ENCODE measurements at regions not wholly inside any gene's neighbourhood (a gene's known extent, or its start where the extent isn't known, plus 50 kb on each side); places are given as distances from the start of the nearest gene placed in this dataset.
A peak's percentile ranks its signal among the peaks of the same experiment; 100 is the strongest.

DNA sequence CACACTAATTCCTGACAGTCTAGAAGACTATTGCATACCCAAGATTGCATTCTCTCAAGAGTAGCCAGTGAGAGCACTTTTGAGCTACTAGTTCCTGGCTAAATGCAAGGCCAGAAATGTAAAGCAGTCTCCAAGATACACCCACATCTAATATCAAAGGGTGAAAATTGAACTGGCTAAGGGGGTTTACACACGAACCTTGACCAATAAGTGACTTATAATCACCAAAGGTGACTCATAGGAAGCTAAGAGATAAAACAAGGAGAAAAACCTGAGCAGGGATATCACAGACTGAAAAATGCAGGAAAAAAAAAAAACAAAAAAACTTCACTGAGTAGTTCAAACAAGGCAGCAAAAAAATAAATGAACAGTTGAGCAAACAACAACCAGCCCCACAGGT, 172.2 kb upstream of the RRP15 start:
- Histone ChIP-seq H3K4me3 (ENCODE audit: low read depth in 1 of 3, low read length in 3 of 3) (no peak overlapping the region), H3K4me1 (ENCODE audit: control insufficient read depth in 3 of 3, insufficient read depth in 2 of 3, low read depth in 1 of 3, low read length in 2 of 3) (peaks cover 0 to 14% (median 0%) of the 10 kb centered on the region in 3 donors), H3K36me3 (ENCODE audit: control insufficient read depth in 3 of 3, insufficient read depth in 2 of 3, low read depth in 1 of 3, low read length in 3 of 3) (no peaks in the 10 kb centered on the region), H3K27ac (ENCODE audit: low read depth in 1 of 3, low read length in 2 of 3) (no peak overlapping the region), H3K27me3 (ENCODE audit: control insufficient read depth in 3 of 3, insufficient read depth in 3 of 3, low read length in 3 of 3) (no peaks in the 10 kb centered on the region), H3K9me3 (ENCODE audit: control insufficient read depth in 2 of 2, insufficient read depth in 1 of 2, low read depth in 1 of 2, low read length in 1 of 2) (no peaks in the 10 kb centered on the region)
- 6 to 35% (median 15%) methylated on average over 1 of the region's 1 CpG for WGBS, 3 donors
- FAIRE-seq, result no peak
- peak; percentile 71 to 73 for DNase-seq

DNA sequence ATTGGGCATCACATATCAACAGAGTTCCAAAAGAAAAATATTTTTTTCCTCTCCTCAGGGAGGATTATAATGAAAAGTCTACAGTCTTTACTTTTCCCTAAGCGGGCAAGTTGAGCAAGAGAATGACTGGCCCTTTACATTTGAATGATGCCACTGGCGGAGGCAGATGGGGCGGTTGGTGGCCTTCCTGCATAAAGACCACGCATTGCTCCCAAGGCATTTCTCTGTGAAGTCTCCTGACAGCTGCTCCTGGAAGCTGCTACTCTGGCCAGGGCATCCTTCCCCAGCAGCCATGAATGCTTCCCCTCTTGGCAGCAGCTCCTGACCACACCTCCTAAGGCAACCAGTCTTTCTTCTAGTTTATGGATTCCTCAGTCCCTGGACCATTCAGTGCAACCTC, 161.1 kb upstream of the RRP15 start:
- H3K27ac ChIP-seq (ENCODE audit: low read depth in 1 of 3, low read length in 2 of 3), result no peak overlapping the region
- DNase-seq, result no peak
- no peaks in the 10 kb centered on the region for H3K9me3 ChIP-seq (ENCODE audit: control insufficient read depth in 2 of 2, insufficient read depth in 1 of 2, low read depth in 1 of 2, low read length in 1 of 2)
- 55 to 75% (median 72%) methylated on average over 4 of the region's 4 CpGs for WGBS, 3 donors
- no peaks in the 10 kb centered on the region for H3K36me3 ChIP-seq (ENCODE audit: control insufficient read depth in 3 of 3, insufficient read depth in 2 of 3, low read depth in 1 of 3, low read length in 3 of 3)
- H3K27me3 ChIP-seq (ENCODE audit: control insufficient read depth in 3 of 3, insufficient read depth in 3 of 3, low read length in 3 of 3), result no peaks in the 10 kb centered on the region
- H3K4me3 ChIP-seq (ENCODE audit: low read depth in 1 of 3, low read length in 3 of 3), result no peak overlapping the region
- FAIRE-seq, result no peak
- H3K4me1 ChIP-seq (ENCODE audit: control insufficient read depth in 3 of 3, insufficient read depth in 2 of 3, low read depth in 1 of 3, low read length in 2 of 3), result no peaks in the 10 kb centered on the region

DNA sequence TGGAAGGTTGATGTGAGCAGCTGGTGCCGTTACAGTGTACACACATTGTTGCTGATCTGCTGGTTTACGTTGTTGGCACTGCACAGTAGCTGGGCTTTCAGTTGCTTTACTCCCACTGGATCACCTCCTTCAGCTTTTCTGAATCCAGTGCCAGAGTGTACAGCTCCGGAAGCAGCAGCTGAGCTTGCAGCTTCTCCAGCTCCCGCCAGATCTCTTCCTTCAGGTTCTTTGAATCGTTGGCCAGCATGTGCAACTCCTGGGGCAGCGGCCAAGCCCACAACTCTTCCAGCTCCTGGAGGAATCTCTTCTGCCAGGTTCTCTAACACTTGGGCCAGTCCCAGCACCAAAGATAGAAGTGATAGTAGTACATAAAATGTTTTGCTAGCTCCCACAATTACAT, 149.7 kb upstream of the RRP15 start:
- no peak overlapping the region for H3K4me3 ChIP-seq (ENCODE audit: low read depth in 1 of 3, low read length in 3 of 3)
- H3K27me3 ChIP-seq (ENCODE audit: control insufficient read depth in 3 of 3, insufficient read depth in 3 of 3, low read length in 3 of 3), result no peaks in the 10 kb centered on the region
- H3K36me3 ChIP-seq (ENCODE audit: control insufficient read depth in 3 of 3, insufficient read depth in 2 of 3, low read depth in 1 of 3, low read length in 3 of 3), result no peaks in the 10 kb centered on the region
- H3K9me3 ChIP-seq (ENCODE audit: control insufficient read depth in 2 of 2, insufficient read depth in 1 of 2, low read depth in 1 of 2, low read length in 1 of 2), result no peaks in the 10 kb centered on the region
- FAIRE-seq (no peak), DNase-seq (no peak)
- H3K4me1 ChIP-seq (ENCODE audit: control insufficient read depth in 3 of 3, insufficient read depth in 2 of 3, low read depth in 1 of 3, low read length in 2 of 3), result no peaks in the 10 kb centered on the region
- WGBS, 3 donors, result 86 to 94% (median 92%) methylated on average over 6 of the region's 6 CpGs
- H3K27ac ChIP-seq (ENCODE audit: low read depth in 1 of 3, low read length in 2 of 3), result no peak overlapping the region

DNA sequence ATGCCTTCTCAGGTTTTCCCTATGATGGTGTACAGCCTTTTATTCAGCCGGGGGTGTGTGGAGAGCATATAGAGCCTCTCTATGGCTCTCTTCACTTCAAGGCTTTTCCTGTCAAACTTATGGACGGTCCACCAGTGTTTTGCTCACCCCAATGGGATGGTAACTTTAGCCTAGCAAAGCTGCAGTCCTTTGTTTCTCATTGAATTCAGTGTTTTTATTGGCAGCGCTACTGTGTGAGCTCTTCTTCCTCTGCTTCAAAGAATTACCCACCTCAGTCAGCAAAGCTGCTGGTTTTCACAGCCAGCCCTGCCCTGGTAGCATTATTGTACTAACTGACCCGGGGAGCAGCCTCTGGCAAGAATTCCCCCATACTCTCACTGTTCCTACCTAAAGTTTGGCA, 145.3 kb upstream of the RRP15 start:
- H3K27me3 ChIP-seq (ENCODE audit: control insufficient read depth in 3 of 3, insufficient read depth in 3 of 3, low read length in 3 of 3), result no peaks in the 10 kb centered on the region
- FAIRE-seq, result no peak
- no peak for DNase-seq
- no peak overlapping the region for H3K4me3 ChIP-seq (ENCODE audit: low read depth in 1 of 3, low read length in 3 of 3)
- no peaks in the 10 kb centered on the region for H3K9me3 ChIP-seq (ENCODE audit: control insufficient read depth in 2 of 2, insufficient read depth in 1 of 2, low read depth in 1 of 2, low read length in 1 of 2)
- no peaks in the 10 kb centered on the region for H3K36me3 ChIP-seq (ENCODE audit: control insufficient read depth in 3 of 3, insufficient read depth in 2 of 3, low read depth in 1 of 3, low read length in 3 of 3)
- WGBS, 3 donors, result 71 to 77% (median 74%) methylated on average over 4 of the region's 4 CpGs
- H3K4me1 ChIP-seq (ENCODE audit: control insufficient read depth in 3 of 3, insufficient read depth in 2 of 3, low read depth in 1 of 3, low read length in 2 of 3), result no peaks in the 10 kb centered on the region
- no peak overlapping the region for H3K27ac ChIP-seq (ENCODE audit: low read depth in 1 of 3, low read length in 2 of 3)

DNA sequence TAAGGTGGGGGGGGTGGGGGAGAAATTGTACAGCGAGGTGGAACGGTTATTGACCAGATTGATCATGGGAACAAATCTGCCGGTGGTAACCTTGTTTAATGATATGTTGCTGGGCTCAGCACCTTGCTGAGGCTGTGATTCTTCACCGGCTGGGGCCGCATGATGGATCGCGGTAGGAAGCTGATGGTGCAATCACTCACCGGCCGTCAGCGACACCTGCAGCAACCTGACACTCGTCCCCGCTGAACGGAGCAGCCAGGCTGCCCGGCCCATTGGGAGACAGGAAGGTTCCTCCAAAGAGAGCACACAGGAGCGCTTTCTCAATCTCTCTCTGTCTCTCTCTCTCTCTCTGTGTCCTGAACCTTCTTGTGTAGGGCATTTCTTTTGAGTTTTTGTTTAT, 128.5 kb upstream of the RRP15 start:
- H3K27ac ChIP-seq (ENCODE audit: low read depth in 1 of 3, low read length in 2 of 3), result no peak overlapping the region
- H3K9me3 ChIP-seq (ENCODE audit: control insufficient read depth in 2 of 2, insufficient read depth in 1 of 2, low read depth in 1 of 2, low read length in 1 of 2), result no peaks in the 10 kb centered on the region
- H3K4me3 ChIP-seq (ENCODE audit: low read depth in 1 of 3, low read length in 3 of 3), result no peak overlapping the region
- WGBS, 3 donors, result 3 to 18% (median 8%) methylated on average over 15 of the region's 15 CpGs
- DNase-seq (peak; percentile 25 to 55), FAIRE-seq (no peak)
- H3K4me1 ChIP-seq (ENCODE audit: control insufficient read depth in 3 of 3, insufficient read depth in 2 of 3, low read depth in 1 of 3, low read length in 2 of 3), result no peaks in the 10 kb centered on the region
- peaks cover 0 to 12% (median 5%) of the 10 kb centered on the region in 3 donors for H3K27me3 ChIP-seq (ENCODE audit: control insufficient read depth in 3 of 3, insufficient read depth in 3 of 3, low read length in 3 of 3)
- no peaks in the 10 kb centered on the region for H3K36me3 ChIP-seq (ENCODE audit: control insufficient read depth in 3 of 3, insufficient read depth in 2 of 3, low read depth in 1 of 3, low read length in 3 of 3)

DNA sequence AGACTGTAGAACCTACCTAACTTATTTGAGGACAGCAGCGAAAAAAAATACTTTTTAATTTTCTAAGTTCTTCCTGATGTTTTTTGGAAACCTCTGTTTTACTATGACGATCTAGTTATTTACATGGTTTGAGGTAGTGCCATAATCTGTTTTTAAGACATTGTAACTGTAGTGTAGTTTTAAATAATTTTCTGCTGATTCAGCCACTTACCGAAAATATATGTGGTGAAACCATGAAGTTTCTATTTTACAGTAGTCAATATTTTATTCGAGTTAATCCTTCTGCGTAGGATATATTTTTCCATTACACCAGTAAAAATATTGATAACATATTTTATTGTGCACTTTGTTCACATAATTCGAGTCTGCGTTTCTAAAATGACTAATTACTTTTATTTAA, 121.7 kb upstream of the RRP15 start:
- Histone ChIP-seq H3K9me3 (ENCODE audit: control insufficient read depth in 2 of 2, insufficient read depth in 1 of 2, low read depth in 1 of 2, low read length in 1 of 2) (no peaks in the 10 kb centered on the region), H3K27ac (ENCODE audit: low read depth in 1 of 3, low read length in 2 of 3) (no peak overlapping the region), H3K4me3 (ENCODE audit: low read depth in 1 of 3, low read length in 3 of 3) (no peak overlapping the region), H3K4me1 (ENCODE audit: control insufficient read depth in 3 of 3, insufficient read depth in 2 of 3, low read depth in 1 of 3, low read length in 2 of 3) (peaks cover 0 to 6% (median 5%) of the 10 kb centered on the region in 3 donors), H3K36me3 (ENCODE audit: control insufficient read depth in 3 of 3, insufficient read depth in 2 of 3, low read depth in 1 of 3, low read length in 3 of 3) (no peaks in the 10 kb centered on the region), H3K27me3 (ENCODE audit: control insufficient read depth in 3 of 3, insufficient read depth in 3 of 3, low read length in 3 of 3) (peaks cover 4 to 43% (median 17%) of the 10 kb centered on the region in 3 donors)
- no peak for DNase-seq
- WGBS, 3 donors, result 37 to 46% (median 42%) methylated on average over 7 of the region's 7 CpGs
- no peak for FAIRE-seq

DNA sequence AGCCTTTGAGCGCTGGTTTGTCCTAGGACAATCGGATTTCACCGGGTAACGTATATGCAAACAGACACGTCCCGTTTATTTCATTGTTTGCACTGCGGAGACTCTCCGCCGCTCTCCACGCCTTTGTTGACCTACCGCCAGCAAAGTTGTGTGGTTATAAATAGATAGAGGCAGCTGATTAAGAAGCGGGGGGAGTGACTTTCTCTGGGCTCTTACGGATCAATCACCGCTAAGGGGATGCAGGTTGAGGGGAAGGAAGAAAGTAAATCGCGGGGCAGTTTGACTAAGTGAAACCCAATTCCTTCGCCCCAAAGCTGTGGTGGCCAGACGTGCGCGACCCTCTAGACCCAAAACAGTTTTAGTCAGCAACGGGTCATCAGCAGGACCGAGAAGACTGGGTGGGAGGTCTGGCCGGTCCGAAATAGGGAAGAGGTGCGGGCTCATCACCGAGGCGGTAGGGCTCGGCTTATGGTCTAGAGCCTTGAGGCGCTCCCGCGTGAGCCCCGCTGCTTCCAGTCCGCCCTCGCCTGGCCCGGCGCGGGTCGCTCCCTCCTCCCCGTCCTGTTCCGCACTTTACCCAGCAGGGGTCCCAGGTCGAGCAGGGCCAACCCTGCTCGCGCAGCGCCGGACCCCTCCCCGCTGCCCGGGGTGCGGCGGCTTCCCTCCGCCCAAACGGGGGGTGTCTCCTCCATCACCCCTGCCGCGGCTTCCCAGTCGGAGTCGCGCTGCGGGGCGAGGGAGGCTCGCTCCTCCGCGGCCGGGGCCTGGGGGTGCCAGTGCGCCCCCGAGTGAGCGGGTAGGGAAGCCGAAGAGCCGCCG, 120.8 kb upstream of the RRP15 start:
- Histone ChIP-seq H3K27me3 (ENCODE audit: control insufficient read depth in 3 of 3, insufficient read depth in 3 of 3, low read length in 3 of 3) (peaks cover 4 to 41% (median 17%) of the 10 kb centered on the region in 3 donors), H3K4me3 (ENCODE audit: low read depth in 1 of 3, low read length in 3 of 3) (peak overlapping the region in 2 of 3 donors; percentile 31 to 66), H3K9me3 (ENCODE audit: control insufficient read depth in 2 of 2, insufficient read depth in 1 of 2, low read depth in 1 of 2, low read length in 1 of 2) (no peaks in the 10 kb centered on the region), H3K36me3 (ENCODE audit: control insufficient read depth in 3 of 3, insufficient read depth in 2 of 3, low read depth in 1 of 3, low read length in 3 of 3) (no peaks in the 10 kb centered on the region), H3K27ac (ENCODE audit: low read depth in 1 of 3, low read length in 2 of 3) (no peak overlapping the region), H3K4me1 (ENCODE audit: control insufficient read depth in 3 of 3, insufficient read depth in 2 of 3, low read depth in 1 of 3, low read length in 2 of 3) (peaks cover 0 to 6% (median 5%) of the 10 kb centered on the region in 3 donors)
- DNase-seq (peak; percentile 55 to 70), FAIRE-seq (no peak)
- WGBS, 3 donors, result 1% methylated on average over 62 to 68 of the region's 68 CpGs

DNA sequence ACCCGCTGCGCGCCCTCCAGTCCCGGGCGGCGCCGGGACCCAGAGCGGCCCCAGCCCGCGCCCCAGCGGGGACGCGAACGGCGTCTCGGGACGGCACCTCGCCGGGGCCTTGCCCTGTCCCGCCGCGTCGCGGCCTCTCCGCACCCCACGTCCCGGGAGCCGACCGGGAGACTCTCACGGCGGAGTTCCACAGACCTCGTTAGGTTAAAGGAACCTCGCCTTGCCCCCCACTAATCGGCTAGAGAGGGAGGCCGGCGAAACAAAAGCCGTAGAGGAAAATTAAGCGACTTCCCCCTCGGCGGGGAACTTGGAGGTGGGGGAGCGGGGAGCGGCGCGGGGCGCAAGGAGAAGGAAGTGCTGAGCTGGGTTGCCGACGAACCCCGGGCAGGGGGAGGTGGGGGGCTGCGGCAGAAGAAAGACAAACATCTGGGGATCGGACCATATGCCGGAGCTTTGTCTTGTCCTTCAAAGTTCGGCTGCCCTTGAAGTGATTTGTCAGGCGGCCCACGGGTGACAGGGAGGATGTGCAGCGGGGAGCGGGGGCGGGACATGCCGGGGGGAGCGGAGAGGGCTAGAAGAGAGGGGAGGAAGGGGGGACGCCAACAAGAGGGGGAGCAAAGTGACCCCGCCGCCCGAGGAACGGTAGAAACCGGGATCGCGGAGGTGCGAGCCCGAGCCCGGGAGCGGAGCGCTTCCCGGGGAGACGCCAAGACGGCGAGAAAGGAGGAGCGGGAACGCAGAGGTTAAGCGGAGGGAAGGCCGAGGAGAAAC, 120.0 kb upstream of the RRP15 start:
- Histone ChIP-seq H3K27me3 (ENCODE audit: control insufficient read depth in 3 of 3, insufficient read depth in 3 of 3, low read length in 3 of 3) (peaks cover 4 to 41% (median 17%) of the 10 kb centered on the region in 3 donors), H3K9me3 (ENCODE audit: control insufficient read depth in 2 of 2, insufficient read depth in 1 of 2, low read depth in 1 of 2, low read length in 1 of 2) (no peaks in the 10 kb centered on the region), H3K4me1 (ENCODE audit: control insufficient read depth in 3 of 3, insufficient read depth in 2 of 3, low read depth in 1 of 3, low read length in 2 of 3) (peaks cover 0 to 6% (median 5%) of the 10 kb centered on the region in 3 donors), H3K4me3 (ENCODE audit: low read depth in 1 of 3, low read length in 3 of 3) (peak overlapping the region; percentile 23 to 66 (median 51)), H3K27ac (ENCODE audit: low read depth in 1 of 3, low read length in 2 of 3) (no peak overlapping the region), H3K36me3 (ENCODE audit: control insufficient read depth in 3 of 3, insufficient read depth in 2 of 3, low read depth in 1 of 3, low read length in 3 of 3) (no peaks in the 10 kb centered on the region)
- WGBS, 3 donors, result 1 to 3% (median 1%) methylated on average over 66 to 80 of the region's 80 CpGs
- DNase-seq, result peak; percentile 42 to 50
- no peak for FAIRE-seq

All from small intestine (tissue), 7 donors.